A673 (cell line): ENCODE measurements at regions not wholly inside any gene's neighbourhood (a gene's known extent, or its start where the extent isn't known, plus 50 kb on each side); places are given as distances from the start of the nearest gene placed in this dataset.

Experiments used
- EZH2 ChIP-seq: fragments of 200-600 bp; sonication (generic); IDR thresholded peaks from 2 replicates; pipeline ENCODE4 v1.6.1; 2017; ENCODE audit warnings: borderline replicate concordance, low read depth, mild to moderate bottlenecking, mixed read lengths, antibody characterized with exemption, low read length; ENCODE audit not compliant: poor library complexity, severe bottlenecking
- TF ChIP-seq, protein P1 (sequence below): fragments of 300-800, 200-600 bp; sonication (generic); conservative IDR thresholded peaks from 2 replicates; pipeline ENCODE4 v1.5.1; 2017; ENCODE audit warnings: low read depth, mild to moderate bottlenecking, antibody characterized with exemption, low read length, moderate library complexity, mixed read lengths

DNA sequence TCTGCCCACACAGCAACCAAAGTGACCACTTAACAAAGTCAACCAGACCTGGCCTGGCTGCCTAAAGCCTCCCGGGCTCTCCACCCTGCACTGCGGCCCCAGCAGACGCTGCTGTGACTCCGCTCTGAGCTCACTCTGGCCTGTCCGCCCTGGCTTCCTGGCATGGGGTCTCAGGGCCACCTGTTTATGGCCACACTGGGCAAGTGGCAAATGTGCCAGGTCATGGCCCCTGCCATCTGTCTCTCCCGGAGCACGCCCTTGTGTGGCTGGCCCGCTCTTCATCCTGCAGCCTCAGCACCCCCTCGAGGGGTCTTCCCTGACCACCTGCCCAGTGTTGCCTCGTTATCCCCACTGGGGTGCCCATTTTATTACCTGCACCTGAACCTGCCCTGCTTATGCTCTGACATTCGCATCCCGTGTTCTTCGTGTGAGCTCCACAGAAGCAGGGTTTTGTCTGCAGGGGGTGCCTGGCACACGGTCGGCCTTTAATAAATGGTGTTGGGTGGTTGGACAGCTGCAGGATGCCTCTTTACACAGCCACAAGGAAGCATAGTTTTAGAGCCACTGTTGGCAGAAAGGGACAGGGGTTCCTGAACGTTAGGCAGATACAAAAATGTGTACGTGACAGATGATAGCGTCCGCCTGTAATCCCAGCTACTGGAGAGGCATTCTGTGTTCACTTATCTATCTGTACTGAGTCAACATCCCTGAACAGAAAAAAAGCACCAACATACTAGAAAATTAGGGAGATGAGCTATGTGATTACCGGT lies 785.6 kb downstream of the TBC1D22A start:
- TF ChIP-seq, protein P1, sequence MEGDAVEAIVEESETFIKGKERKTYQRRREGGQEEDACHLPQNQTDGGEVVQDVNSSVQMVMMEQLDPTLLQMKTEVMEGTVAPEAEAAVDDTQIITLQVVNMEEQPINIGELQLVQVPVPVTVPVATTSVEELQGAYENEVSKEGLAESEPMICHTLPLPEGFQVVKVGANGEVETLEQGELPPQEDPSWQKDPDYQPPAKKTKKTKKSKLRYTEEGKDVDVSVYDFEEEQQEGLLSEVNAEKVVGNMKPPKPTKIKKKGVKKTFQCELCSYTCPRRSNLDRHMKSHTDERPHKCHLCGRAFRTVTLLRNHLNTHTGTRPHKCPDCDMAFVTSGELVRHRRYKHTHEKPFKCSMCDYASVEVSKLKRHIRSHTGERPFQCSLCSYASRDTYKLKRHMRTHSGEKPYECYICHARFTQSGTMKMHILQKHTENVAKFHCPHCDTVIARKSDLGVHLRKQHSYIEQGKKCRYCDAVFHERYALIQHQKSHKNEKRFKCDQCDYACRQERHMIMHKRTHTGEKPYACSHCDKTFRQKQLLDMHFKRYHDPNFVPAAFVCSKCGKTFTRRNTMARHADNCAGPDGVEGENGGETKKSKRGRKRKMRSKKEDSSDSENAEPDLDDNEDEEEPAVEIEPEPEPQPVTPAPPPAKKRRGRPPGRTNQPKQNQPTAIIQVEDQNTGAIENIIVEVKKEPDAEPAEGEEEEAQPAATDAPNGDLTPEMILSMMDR: no peak
- TF ChIP-seq EZH2: no peak
